ENCODE measurements at regions not wholly inside any gene's neighbourhood (a gene's known extent, or its start where the extent isn't known, plus 50 kb on each side); places are given as distances from the start of the nearest gene placed in this dataset.
A peak's percentile ranks its signal among the peaks of the same experiment; 100 is the strongest.

DNA sequence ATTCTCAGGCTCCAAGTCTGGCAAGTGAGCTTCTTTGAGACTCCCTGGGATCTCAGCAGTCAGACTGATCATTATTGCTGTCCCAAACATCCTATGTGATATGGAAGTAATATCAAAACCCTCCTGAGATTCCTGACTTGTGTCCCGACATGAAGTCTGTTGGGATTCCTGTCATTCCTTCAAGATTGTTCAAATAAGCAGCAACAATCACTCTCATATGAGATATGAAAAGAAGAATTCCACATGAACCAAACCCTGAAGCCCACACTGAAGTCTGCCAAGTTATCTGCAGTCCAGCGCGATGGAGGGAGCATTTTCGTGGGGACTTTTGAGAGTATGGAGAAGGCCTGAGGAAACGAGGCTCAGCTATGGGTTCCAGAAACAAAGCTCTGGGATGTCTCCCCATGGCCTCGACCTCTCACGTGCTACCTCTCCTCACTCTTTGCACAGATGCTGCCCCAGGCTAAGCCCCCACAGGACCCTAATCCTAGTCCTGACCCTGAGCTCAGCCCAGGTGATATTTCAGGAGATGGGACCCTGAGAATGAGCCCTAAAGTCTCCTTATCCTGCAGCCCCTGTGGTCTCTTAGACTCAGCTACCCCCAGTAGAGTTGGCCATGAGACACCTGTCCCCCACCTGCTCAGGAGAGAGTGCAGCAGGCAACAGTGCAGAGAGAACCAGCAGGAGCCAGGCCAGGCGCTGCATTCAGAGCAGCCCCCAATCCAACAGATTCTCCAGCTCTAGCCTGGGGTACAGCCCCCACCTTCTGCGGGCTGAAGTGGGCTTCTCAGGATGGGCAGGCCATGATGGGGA, 100.2 kb downstream of the GGTLC2 start:
- DNase-seq (ENCODE audit: low read depth, low spot score): no peak

DNA sequence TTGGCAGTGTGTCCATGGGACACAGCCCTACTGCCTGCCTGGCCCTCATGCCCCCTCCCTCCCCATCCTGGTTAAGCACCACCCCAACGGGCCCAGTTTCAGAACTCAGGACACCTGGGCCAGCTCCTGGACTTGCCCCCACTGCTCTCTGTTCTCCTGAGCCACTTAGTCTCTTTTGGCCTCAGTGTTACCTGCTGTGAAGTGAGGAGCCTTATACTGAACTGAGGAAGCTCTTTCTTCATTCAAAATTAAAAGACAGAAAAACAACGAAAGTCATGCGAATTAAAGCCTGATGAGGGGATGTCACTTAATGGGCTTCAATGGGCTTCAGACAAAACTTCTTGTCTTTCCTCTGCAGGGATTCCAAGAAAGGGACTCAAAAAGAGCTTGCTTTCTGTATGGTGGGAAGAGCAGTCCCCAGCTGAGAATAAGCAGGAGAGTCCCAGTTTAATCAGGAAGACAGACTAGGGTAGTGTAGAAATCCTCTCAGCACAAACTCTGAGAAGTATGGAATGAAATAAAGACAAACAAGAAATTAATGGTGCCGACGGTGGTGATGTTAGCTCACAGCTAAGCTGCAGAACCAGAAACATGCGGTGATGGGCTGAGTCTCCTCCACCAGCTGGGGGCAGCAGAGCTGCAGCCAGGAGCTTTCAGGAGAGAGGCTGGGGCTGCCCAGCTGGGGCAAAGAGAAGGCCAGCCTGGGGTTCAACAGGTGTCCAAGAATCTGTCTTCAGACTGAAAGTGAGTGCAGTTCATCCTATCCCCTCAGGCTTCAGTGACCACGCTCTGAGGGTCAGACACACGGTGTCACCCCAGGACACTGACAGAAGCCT, 101.0 kb downstream of the GGTLC2 start:
- DNase-seq (ENCODE audit: low read depth, low spot score): no peak

- DNase-seq (ENCODE audit: low read depth, low spot score): no peak
Measured at GRCh38 chr22:22746061-22746962, 101.9 kb downstream of the GGTLC2 start.

GRCh38 chr22:22746963-22747933, 102.8 kb downstream of the GGTLC2 start:
- no peak for DNase-seq (ENCODE audit: low read depth, low spot score)

- DNase-seq (ENCODE audit: low read depth, low spot score): no peak
Measured at GRCh38 chr22:22748297-22748743, 103.9 kb downstream of the GGTLC2 start.

DNA sequence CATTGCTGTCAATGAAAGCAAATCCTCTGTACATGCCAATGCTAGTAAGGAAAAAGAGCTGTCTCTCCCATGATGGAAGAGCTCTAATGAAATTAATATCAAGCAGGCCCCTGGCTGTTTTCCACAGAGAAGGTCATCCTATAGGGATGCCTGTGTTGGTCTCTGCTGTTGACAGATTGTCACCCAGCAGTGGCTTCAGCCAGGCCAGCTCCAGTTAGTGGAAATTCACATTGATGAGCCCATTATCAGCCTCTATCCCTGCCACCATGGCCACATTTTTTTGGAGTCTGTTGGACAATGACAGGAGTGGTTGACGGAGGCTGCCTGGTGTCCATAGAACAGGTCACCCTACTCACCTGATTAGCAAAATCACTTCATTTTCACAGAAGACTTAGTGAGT, 104.3 kb downstream of the GGTLC2 start:
- no peak for DNase-seq (ENCODE audit: low read depth, low spot score)

GRCh38 chr22:22749167-22749758, 104.8 kb downstream of the GGTLC2 start:
- DNase-seq (ENCODE audit: low read depth, low spot score): no peak

DNA sequence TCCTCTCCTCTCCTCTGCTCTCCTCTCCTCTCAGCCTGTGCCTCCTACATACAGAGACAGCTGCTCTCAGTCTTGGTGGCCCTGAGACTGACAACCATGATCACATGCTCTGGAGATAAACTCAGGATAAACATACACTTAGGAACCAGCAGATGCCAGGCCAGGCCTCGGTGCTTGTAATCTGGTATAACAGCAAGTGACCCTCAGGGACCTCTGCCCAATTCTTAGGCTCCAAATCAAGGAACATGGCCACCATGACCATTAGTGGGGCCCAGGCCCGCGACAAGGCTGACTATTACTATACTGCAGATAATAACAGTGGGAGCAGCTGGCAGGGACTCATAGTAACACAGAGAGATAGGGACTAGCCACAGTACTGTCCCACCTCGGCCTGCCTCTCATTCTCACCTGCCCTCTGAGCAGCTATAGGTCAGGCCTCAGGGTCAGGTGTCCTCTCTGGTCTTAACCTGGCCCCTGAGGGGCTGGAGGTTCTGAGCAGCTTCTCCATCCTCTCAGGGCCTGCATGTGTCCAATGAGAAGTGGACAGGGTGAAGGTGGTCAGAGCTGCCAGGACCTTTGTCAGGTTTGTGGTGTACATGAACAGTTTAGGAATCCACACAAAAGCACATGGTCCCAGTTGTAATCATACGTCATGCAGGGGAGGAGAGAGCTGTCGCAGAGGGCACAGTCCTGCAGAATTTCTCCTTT, 106.1 kb downstream of the GGTLC2 start:
- DNase-seq (ENCODE audit: low read depth, low spot score): no peak

DNA sequence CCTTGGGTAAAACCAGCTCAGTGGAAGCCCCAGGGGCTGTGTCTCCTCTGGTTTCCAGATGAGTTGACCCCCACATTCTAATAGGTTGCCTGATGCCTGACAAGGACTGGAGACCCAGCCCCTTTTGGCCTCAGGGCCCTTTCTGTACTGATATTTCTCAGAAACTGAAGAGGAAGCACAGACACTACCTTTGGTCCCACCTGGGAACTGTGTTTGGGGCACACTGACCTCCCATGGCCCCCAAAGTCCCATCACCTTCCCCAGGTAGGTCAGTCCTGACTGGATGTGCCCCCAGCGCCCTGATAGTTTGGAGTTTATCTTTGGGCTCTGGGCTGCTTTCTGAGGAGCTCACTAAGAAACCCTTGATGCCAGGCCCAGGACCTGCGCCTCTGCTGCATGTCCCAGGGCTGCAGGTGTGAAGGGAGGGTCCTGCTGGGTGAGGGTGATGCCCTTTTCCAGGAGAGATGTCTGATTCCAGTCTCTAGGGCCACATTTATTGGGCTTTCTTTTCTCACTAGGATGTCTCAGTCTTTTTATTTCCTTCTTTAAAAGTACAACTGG, 106.7 kb downstream of the GGTLC2 start:
- no peak for DNase-seq (ENCODE audit: low read depth, low spot score)

DNA sequence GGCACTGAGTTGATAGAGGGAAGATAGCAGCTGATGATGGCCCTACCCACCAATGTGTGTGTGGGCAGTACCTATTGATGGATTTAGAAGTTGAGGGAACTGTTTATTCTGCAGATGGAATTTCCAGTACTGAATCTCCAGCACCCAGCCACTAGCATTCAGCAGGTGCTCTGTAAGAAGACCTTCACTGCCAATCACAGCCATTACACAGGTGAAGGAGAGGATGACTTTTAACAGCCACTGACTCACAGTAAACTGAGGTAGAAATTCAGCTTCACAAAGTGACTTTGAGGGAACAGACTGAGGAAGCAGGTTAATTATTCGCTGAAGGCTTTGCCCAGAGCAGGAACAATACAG, 107.8 kb downstream of the GGTLC2 start:
- no peak for DNase-seq (ENCODE audit: low read depth, low spot score)

DNA sequence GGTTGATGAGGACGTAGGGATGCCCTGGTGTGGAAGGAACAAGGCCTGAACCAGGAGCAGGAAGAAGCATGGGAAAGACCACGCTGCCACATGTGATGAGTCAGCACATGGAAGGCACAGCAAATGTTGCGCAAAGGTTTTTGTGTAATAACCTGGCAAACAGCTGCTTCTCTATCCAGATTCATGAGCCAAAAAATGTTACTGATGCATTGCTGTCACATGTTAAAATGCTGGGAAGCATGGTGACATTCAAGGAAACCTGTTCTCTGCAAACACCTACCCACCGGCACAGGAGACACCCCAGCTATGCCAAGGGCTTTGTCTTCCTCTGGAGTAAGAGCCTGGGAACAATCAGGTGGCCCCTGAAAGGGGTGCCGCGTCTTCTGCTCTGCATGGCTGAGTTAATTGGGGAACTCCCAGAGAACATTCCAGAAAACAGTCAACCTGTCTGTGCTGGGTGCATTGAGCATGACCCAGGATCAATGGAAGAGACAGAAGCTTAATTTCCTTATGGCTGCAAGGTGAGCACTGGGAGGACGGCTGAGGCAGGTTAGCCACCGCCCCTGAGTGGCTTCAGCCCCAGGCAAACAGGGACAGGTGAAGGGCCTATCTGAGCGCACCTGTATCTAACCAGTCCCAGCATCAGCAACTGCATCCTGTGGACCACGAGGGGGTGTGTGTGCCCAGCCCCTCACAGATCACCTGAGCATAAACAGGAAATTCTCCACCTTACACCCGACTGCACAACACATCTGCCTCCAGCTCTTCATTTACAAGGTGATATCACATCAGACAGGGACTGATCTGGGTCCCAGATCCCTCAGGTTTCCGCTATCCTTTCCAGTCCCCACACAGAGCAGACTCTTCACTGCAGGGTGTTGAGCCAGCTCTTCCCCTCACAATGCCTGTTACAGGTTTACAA, 108.4 kb downstream of the GGTLC2 start:
- no peak for DNase-seq (ENCODE audit: low read depth, low spot score)

DNA sequence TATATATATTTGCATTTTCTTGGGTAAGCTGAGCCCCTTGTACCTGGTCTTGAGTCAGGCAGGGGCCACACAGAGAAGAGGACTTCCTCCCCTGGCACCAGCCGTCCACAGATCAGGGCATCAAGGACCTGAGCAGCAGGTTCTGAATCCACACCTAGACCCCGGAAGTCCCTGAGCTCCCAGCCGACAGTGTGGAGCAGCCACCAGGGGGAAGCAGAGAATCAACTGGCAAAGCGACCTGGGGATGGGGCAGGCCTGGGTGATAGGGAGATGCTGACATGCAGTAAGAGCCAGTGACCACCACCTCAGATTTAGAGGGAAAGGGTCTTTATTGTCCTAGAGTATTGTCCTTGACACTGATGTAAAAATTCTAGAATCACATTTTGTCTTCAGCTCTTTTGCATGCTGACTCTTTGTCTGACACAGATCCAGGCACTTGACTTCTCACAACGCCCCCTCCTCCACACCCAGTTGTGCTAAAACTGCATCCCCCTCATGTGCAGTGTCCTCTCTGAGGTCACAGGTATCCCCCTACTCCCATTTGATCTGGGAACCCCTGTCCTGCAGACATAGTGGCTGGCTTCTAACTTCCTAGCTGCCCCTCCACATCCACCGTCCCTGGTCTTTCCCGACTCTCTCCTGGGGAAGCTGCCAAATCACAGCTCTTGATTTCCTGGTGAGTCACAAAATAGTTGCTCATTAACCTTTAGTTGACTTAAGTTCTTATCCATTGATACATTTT, 109.3 kb downstream of the GGTLC2 start:
- DNase-seq (ENCODE audit: low read depth, low spot score): peak; percentile 64

GRCh38 chr22:22754268-22754657, 109.8 kb downstream of the GGTLC2 start:
- DNase-seq (ENCODE audit: low read depth, low spot score): no peak

DNA sequence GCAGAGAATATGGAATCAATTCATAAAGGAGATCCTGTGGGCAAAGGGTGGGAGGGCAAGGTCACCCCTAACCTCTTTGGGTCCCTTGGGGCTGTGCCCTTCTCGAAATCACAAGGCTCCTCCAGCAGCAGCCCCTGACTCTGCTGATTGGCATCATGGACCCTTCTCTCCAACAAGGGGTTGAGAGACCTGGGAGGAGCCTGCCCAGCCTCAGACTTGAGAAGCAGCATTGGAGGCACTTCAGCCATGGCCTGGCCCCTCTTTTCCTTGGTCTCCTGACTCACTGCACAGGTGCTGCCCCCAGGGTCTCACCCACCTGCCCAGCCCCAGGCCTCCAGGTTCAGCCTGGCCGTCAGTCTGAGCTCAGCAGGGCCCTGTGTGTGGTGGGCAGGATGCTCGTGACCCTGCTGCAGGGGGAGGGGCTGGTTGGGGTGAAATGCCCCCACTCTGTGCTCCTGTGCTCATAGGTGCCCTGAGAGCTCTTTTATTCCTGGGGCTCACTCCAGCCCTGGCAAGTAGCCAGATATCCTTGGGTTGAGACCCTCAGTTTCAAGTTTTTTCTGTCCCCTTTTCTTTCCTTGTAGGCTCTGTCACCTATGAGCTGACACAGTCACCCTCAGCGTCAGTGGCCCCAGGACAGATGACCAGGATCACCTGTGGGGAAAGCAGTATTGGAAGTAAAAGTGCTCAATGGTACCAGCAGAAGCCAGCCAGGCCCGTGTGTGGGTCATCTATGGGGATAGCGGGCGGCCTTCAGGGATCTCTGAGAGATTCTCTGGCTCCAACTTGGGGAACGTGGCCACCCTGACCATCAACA, 110.8 kb downstream of the GGTLC2 start:
- no peak for DNase-seq (ENCODE audit: low read depth, low spot score)

- DNase-seq (ENCODE audit: low read depth, low spot score): no peak
Measured at GRCh38 chr22:22755778-22756100, 111.3 kb downstream of the GGTLC2 start.

- DNase-seq (ENCODE audit: low read depth, low spot score): no peak
Measured at GRCh38 chr22:22756109-22756508, 111.7 kb downstream of the GGTLC2 start.
